AG08396 (cell line): ENCODE measurements at regions not wholly inside any gene's neighbourhood (a gene's known extent, or its start where the extent isn't known, plus 50 kb on each side); places are given as distances from the start of the nearest gene placed in this dataset.
"Not testable (repeated sequence)": the region's sequence is repeated elsewhere in the genome, so short reads cannot be mapped to it uniquely, and the experiment has no call there.

Source experiments
- DNase-seq: peaks from one replicate; pipeline ENCODE4 v3.0.0; 2012; ENCODE audit warnings: low spot score, mixed read lengths

- DNase-seq, result no peak
Observed at GRCh38 chr4:137955595-137955994, 286.6 kb downstream of the SLC7A11 start.

- DNase-seq, result no peak
Observed at GRCh38 chr4:137952116-137952515, 290.0 kb downstream of the SLC7A11 start.

GRCh38 chr4:137950286-137950685 lies 291.9 kb downstream of the SLC7A11 start:
- DNase-seq, result no peak

GRCh38 chr4:137949746-137950145 lies 292.4 kb downstream of the SLC7A11 start:
- no peak for DNase-seq

- peak; percentile 7 for DNase-seq
Observed at GRCh38 chr4:137946453-137947174, 295.5 kb downstream of the SLC7A11 start.

- not testable (repeated sequence) for DNase-seq
Observed at GRCh38 chr4:137942815-137943214, 299.3 kb downstream of the SLC7A11 start.

GRCh38 chr4:137942015-137942515 lies 300.1 kb downstream of the SLC7A11 start:
- not testable (repeated sequence) for DNase-seq

GRCh38 chr4:137934911-137935310 lies 307.2 kb downstream of the SLC7A11 start:
- DNase-seq, result no peak

- no peak for DNase-seq
Observed at GRCh38 chr4:137934046-137934445, 308.1 kb downstream of the SLC7A11 start.

GRCh38 chr4:137927972-137928371 lies 314.2 kb downstream of the SLC7A11 start:
- no peak for DNase-seq

GRCh38 chr4:137923494-137923893 lies 318.7 kb downstream of the SLC7A11 start:
- DNase-seq, result no peak

GRCh38 chr4:137922721-137923120 lies 319.4 kb downstream of the SLC7A11 start:
- no peak for DNase-seq

GRCh38 chr4:137909529-137910309 lies 332.4 kb downstream of the SLC7A11 start:
- DNase-seq, result no peak

GRCh38 chr4:137905930-137906329 lies 336.2 kb downstream of the SLC7A11 start:
- DNase-seq, result no peak

GRCh38 chr4:137901114-137901513 lies 341.0 kb downstream of the SLC7A11 start:
- DNase-seq, result no peak

GRCh38 chr4:137896221-137896737 lies 345.9 kb downstream of the SLC7A11 start:
- DNase-seq, result no peak

GRCh38 chr4:137895515-137895914 lies 346.6 kb downstream of the SLC7A11 start:
- DNase-seq, result not testable (repeated sequence)

- DNase-seq, result no peak
Observed at GRCh38 chr4:137892134-137892533, 350.0 kb downstream of the SLC7A11 start.

- no peak for DNase-seq
Observed at GRCh38 chr4:137890812-137891211, 351.3 kb downstream of the SLC7A11 start.

GRCh38 chr4:137881641-137882040 lies 349.3 kb upstream of the PCDH18 start:
- DNase-seq, result no peak

GRCh38 chr4:137868067-137868466 lies 335.8 kb upstream of the PCDH18 start:
- DNase-seq, result not testable (repeated sequence)

GRCh38 chr4:137866671-137867070 lies 334.4 kb upstream of the PCDH18 start:
- DNase-seq, result no peak

- DNase-seq, result peak; percentile 16
Observed at GRCh38 chr4:137861682-137862081, 329.4 kb upstream of the PCDH18 start.
